Epithelial cell of proximal tubule (primary cell): ENCODE measurements at regions not wholly inside any gene's neighbourhood (a gene's known extent, or its start where the extent isn't known, plus 50 kb on each side); places are given as distances from the start of the nearest gene placed in this dataset.

ENCODE experiments used
- DNase-seq: peaks from one replicate; pipeline ENCODE4 v3.0.0-alpha.2; 2011; ENCODE audit warnings: low read depth
- H3K4me3 ChIP-seq: 2 replicates; pipeline ENCODE4 v1.5.1; 2011; ENCODE audit warnings: low read depth, mild to moderate bottlenecking, low read length
- TF ChIP-seq, protein P1 (sequence below): conservative IDR thresholded peaks from 2 replicates; pipeline ENCODE4 v1.5.1; 2012; ENCODE audit warnings: low read depth, mild to moderate bottlenecking, low read length

DNA sequence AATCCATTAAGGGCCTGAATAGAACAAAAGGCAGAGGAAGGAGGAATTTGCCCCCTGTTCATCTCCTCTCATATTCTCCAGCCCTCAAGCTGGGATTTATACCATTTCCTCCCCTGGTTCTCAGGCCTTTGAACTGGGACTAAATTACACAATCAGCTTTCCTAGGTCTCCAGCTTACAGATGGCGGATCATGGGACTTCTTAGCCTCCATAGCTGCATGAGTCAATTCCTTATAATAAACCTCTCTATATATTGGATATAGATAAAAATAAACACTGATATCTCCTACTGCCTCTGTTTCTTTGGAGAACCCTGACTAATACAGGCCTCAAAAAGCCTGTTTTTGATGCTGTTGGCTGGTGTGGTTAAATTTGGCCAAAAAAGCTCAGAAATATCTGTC lies 84.5 kb upstream of the TMEM108 start:
- no peak for DNase-seq
- TF ChIP-seq, protein P1, sequence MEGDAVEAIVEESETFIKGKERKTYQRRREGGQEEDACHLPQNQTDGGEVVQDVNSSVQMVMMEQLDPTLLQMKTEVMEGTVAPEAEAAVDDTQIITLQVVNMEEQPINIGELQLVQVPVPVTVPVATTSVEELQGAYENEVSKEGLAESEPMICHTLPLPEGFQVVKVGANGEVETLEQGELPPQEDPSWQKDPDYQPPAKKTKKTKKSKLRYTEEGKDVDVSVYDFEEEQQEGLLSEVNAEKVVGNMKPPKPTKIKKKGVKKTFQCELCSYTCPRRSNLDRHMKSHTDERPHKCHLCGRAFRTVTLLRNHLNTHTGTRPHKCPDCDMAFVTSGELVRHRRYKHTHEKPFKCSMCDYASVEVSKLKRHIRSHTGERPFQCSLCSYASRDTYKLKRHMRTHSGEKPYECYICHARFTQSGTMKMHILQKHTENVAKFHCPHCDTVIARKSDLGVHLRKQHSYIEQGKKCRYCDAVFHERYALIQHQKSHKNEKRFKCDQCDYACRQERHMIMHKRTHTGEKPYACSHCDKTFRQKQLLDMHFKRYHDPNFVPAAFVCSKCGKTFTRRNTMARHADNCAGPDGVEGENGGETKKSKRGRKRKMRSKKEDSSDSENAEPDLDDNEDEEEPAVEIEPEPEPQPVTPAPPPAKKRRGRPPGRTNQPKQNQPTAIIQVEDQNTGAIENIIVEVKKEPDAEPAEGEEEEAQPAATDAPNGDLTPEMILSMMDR, result no peak
- no peak overlapping the region for H3K4me3 ChIP-seq

DNA sequence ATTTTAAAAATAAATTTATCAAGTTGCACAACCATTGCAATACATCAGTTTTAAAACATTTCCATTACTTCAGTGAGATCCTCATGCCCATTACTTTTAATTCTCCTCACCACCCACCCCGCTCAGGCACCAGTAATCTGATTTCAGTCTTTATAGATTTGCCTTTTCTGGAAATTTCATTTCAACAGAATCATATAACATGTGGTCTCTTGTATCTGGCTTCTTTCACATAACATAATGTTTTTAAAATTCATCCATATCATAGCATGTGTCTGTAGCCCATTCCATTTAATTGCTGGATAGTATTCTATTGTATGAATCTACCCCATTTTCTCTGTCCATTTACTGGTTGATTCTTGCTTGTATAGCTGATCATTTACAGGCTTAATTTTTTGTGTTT lies 110.3 kb upstream of the TMEM108 start:
- DNase-seq, result no peak
- H3K4me3 ChIP-seq, result no peak overlapping the region
- TF ChIP-seq, protein P1, result no peak

DNA sequence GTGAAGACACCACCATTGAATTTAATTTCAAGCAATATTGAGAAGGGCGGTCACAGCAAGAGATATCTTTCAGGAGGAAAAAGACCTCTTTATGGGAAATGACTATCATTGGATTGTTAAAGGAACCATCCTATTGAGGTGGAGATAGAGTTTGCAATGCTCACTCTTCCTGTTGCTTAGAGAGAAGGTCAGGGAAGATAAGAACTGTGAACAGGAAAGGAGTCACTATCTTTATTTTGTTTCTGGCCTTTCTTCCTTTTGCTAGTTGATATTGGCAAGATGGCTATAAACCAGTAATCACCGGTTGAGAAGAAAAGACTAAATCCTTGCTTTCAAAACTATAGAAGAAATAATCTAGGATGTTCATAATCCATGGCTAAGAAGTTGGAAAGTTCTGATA lies 112.1 kb upstream of the TMEM108 start:
- TF ChIP-seq, protein P1, result no peak
- H3K4me3 ChIP-seq, result no peak overlapping the region
- no peak for DNase-seq

DNA sequence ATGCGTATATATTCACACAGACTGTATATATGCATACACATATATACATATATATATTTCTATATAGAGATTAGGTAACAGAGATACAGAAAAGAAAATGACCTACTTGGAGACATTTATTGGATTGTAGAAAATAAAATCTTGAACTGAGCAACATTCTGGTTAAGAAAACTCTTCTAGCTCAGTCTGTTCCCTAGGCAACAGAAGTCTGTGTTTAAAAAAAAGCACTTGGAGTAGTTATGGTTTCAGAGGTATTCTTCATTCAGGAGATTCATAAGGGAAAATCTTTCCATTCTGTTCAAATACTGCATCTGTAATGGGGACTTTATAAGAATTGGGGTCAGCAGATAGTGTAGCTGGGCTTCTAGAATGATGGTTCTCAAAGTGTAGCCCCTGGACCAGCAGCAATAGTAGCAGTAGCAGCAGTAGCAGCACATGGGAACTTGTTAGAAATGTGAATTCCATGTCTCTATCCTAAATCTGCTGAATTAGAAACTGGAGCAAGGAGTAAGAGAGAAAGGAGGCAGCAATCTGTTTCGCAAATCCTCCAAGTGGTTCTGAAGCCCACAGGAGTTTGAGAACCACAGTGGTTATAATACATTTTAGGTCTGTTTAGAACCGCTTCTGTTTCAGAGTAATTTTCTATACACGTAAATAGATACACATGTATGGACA lies 112.8 kb upstream of the TMEM108 start:
- no peak for DNase-seq
- TF ChIP-seq, protein P1, result no peak
- no peak overlapping the region for H3K4me3 ChIP-seq

DNA sequence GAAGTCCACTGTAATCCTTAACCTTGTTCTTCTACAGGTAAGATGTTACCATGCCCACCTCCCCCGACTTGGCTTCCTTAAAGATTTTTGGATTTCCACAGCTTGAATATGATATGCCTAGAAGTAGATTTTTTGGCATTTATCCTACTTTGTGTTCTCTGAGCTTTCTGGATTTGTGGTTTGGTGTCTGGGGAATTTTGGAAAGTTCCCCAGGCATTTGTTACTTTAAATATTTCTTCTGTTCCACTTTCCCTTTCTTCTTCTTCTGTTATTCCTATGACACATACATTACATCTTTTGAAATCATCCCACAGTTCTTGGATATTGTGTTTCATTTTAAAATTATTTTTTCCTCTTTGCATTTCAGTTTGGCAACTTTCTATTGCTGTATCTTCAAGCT lies 122.1 kb upstream of the TMEM108 start:
- TF ChIP-seq, protein P1, result no peak
- H3K4me3 ChIP-seq, result no peak overlapping the region
- DNase-seq, result no peak

DNA sequence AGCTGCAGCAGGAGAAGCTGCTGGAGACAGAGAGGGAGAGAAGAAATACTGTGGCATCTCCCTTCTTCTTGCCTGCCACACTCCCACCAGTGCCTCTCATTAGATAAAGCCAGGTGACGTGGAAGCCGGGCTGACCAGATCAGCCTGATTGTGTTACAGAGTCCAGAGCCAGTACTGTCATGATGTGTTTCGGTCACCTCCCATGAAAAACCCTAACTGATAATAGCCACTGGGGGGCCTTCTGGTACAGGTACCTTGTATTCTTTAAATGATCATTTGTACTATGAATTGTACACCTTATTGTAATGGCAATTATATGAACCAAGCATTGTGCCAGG lies 125.8 kb upstream of the TMEM108 start:
- DNase-seq, result no peak

More for the DNA sequence above, 125.8 kb upstream of the TMEM108 start:
- no peak overlapping the region for H3K4me3 ChIP-seq
- TF ChIP-seq, protein P1, result no peak
